ENCODE measurements at regions not wholly inside any gene's neighbourhood (a gene's known extent, or its start where the extent isn't known, plus 50 kb on each side); places are given as distances from the start of the nearest gene placed in this dataset.
A peak's percentile ranks its signal among the peaks of the same experiment; 100 is the strongest.

- DNase-seq (ENCODE audit: low spot score), result no peak
Measured at GRCh38 chr4:112847781-112848180, 201.7 kb upstream of the ANK2 start.

GRCh38 chr4:112848911-112849310 lies 200.5 kb upstream of the ANK2 start:
- no peak for DNase-seq (ENCODE audit: low spot score)

- DNase-seq (ENCODE audit: low spot score), result no peak
Measured at GRCh38 chr4:112852601-112853000, 196.9 kb upstream of the ANK2 start.

- DNase-seq (ENCODE audit: low spot score), result peak; percentile 25
Measured at GRCh38 chr4:112853662-112854256, 195.7 kb upstream of the ANK2 start.

GRCh38 chr4:112854420-112854819 lies 195.0 kb upstream of the ANK2 start:
- DNase-seq (ENCODE audit: low spot score), result no peak

- no peak for DNase-seq (ENCODE audit: low spot score)
Measured at GRCh38 chr4:112855058-112855457, 194.4 kb upstream of the ANK2 start.

GRCh38 chr4:112857461-112857860 lies 192.0 kb upstream of the ANK2 start:
- peak; percentile 19 for DNase-seq (ENCODE audit: low spot score)

- no peak for DNase-seq (ENCODE audit: low spot score)
Measured at GRCh38 chr4:112858751-112859150, 190.7 kb upstream of the ANK2 start.

- no peak for DNase-seq (ENCODE audit: low spot score)
Measured at GRCh38 chr4:112859456-112860184, 189.8 kb upstream of the ANK2 start.

- DNase-seq (ENCODE audit: low spot score), result no peak
Measured at GRCh38 chr4:112860830-112861690, 188.4 kb upstream of the ANK2 start.

- no peak for DNase-seq (ENCODE audit: low spot score)
Measured at GRCh38 chr4:112861691-112862674, 187.5 kb upstream of the ANK2 start.

GRCh38 chr4:112865443-112865842 lies 184.0 kb upstream of the ANK2 start:
- no peak for DNase-seq (ENCODE audit: low spot score)

GRCh38 chr4:112876316-112876715 lies 173.1 kb upstream of the ANK2 start:
- no peak for DNase-seq (ENCODE audit: low spot score)

- DNase-seq (ENCODE audit: low spot score), result no peak
Measured at GRCh38 chr4:112881842-112882241, 167.6 kb upstream of the ANK2 start.

- DNase-seq (ENCODE audit: low spot score), result no peak
Measured at GRCh38 chr4:112882286-112882685, 167.2 kb upstream of the ANK2 start.

- DNase-seq (ENCODE audit: low spot score), result no peak
Measured at GRCh38 chr4:112884406-112884805, 165.0 kb upstream of the ANK2 start.

- DNase-seq (ENCODE audit: low spot score), result no peak
Measured at GRCh38 chr4:112885897-112886296, 163.6 kb upstream of the ANK2 start.

- no peak for DNase-seq (ENCODE audit: low spot score)
Measured at GRCh38 chr4:112888622-112889021, 160.8 kb upstream of the ANK2 start.

GRCh38 chr4:112889199-112889598 lies 160.3 kb upstream of the ANK2 start:
- DNase-seq (ENCODE audit: low spot score), result no peak

- DNase-seq (ENCODE audit: low spot score), result no peak
Measured at GRCh38 chr4:112889619-112890527, 159.6 kb upstream of the ANK2 start.

Data from HT-29 (cell line).